GM21423 (cell line): ENCODE measurements at regions not wholly inside any gene's neighbourhood (a gene's known extent, or its start where the extent isn't known, plus 50 kb on each side); places are given as distances from the start of the nearest gene placed in this dataset.
"Not testable (repeated sequence)": the region's sequence is repeated elsewhere in the genome, so short reads cannot be mapped to it uniquely, and the experiment has no call there.

Experiments used
- ATAC-seq: cut with Tn5 transposase; IDR thresholded peaks from one replicate; pipeline ENCODE4 v1.9.1; 2021; ENCODE audit warnings: mild to moderate bottlenecking, moderate library complexity; ENCODE audit not compliant: unreplicated experiment

DNA sequence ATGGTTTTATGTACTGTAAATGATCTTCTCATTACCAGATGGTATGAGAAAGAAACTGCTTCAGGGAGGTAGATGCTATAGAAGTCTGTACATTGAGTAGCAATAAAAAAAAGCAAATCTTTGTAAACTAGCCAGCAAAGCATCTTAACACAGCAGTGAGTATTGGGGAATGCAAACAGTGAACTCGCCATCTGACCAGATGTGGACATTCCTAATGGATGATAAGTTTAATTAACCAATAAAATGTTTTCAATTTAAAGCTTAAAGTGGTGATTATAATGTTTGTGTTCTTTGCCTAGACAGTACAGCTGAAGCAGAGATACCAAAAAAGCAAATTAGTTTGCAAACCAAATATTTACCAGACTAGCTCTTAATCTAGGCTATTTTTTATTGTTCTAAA is 1144.2 kb downstream of the FAT4 start:
- no peak for ATAC-seq

DNA sequence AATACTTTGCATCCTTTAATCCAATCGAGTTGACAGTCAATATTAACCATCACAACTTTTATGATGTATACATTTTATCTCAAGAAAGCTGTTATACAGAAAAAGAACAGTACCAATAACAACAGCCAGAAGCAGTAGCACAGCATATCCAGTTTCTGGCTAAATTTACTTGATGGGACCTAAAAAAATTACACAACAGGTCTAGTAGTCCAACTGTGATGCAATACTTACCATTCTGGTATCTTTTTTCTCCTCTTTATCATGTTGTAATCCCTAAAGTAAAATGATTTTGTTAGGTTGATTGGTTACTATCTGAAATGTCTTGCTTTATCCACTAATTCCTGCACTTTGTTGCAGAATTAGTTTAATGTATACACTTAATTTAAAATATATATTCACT is 1150.6 kb downstream of the FAT4 start:
- no peak for ATAC-seq

GRCh38 chr4:126466848-126467247 is 1152.1 kb downstream of the FAT4 start:
- ATAC-seq: no peak

DNA sequence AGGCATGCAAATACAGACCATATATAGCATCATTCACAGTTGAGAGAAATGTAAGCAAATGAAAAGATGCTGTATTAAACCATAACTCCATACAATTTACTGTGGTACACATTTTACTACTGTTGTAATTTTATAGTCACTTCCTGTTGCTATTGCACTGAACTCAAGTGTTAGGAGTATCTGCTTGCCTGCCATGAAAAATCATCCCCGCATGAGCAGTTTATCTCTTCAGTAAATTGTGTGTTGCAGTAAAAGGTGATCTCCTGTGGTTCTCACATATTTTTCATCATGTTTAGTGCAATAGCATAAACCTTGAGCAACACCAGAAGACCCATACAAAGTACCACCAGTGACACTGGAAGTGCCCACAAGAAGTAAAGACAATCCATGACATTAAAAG is 1153.4 kb downstream of the FAT4 start:
- no peak for ATAC-seq

- ATAC-seq: no peak
These were observed 1156.1 kb downstream of the FAT4 start for GRCh38 chr4:126470862-126471261.

- no peak for ATAC-seq
These were observed 1157.0 kb upstream of the INTU start for GRCh38 chr4:126475730-126476129.

- ATAC-seq: no peak
These were observed 1153.0 kb upstream of the INTU start for GRCh38 chr4:126479709-126480108.

GRCh38 chr4:126482311-126482710 is 1150.4 kb upstream of the INTU start:
- ATAC-seq: no peak

GRCh38 chr4:126486377-126486776 is 1146.4 kb upstream of the INTU start:
- no peak for ATAC-seq

GRCh38 chr4:126489826-126490463 is 1142.8 kb upstream of the INTU start:
- ATAC-seq: no peak

GRCh38 chr4:126495163-126495752 is 1137.5 kb upstream of the INTU start:
- ATAC-seq: no peak

- ATAC-seq: no peak
These were observed 1119.8 kb upstream of the INTU start for GRCh38 chr4:126512979-126513378.

DNA sequence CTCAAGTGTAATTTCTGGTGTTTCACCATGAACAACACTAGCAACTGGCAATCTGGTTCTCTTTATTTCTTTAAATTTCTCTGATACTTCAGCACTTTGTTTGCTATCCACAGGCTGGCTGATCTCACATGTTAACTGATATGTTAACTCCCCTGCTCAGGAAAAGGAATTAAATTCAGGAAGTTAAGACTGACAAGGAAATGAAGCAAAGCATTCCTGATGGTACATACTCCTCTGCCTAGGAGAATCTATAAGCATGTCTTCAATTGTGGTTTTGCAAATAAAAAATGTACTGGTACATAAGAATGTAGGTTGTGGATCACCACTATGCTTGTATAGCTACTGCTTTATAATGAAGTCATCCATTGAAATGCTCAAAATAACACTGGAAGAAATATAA is 1119.2 kb upstream of the INTU start:
- ATAC-seq: no peak

- no peak for ATAC-seq
These were observed 1112.0 kb upstream of the INTU start for GRCh38 chr4:126520731-126521130.

GRCh38 chr4:126525400-126525799 is 1107.4 kb upstream of the INTU start:
- not testable (repeated sequence) for ATAC-seq

DNA sequence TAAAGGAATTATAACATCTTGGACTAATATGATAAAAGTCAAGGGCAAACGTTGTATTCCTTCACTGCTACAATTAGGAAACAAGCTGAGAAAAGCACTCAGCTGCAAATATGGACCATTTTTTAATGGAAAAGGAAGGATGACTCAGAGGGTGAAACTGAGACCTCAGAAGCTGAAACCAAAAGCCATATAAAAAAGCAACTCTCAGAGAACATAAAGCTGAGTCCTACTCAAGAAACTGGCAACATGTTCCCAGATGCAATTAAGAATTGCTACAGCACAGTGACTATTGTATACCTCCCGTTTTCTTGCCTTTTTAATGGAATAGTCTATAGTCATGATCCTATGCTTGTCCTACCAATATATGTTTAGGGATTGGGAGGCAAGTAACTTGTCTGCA is 1106.4 kb upstream of the INTU start:
- ATAC-seq: no peak

DNA sequence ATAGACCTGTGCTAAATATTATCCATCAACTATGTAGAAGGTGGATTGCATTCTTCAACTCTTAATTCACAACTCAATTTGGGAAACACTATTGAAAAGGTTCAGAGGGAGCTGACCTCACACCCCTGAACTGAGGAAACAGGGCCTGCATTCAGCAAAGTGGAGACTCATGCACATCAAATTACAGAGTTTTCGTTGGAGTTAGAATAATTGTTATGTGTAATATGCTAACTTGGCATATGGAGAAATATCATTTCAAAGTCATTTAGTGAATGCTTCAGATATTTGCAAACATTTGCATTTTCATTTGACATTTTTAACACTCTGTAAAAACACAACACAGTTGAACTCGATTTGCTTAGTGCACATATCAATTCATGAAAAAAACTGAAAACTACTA is 1102.8 kb upstream of the INTU start:
- ATAC-seq: no peak

- ATAC-seq: no peak
These were observed 1101.7 kb upstream of the INTU start for GRCh38 chr4:126530996-126531585.

GRCh38 chr4:126532527-126532926 is 1100.2 kb upstream of the INTU start:
- ATAC-seq: no peak

DNA sequence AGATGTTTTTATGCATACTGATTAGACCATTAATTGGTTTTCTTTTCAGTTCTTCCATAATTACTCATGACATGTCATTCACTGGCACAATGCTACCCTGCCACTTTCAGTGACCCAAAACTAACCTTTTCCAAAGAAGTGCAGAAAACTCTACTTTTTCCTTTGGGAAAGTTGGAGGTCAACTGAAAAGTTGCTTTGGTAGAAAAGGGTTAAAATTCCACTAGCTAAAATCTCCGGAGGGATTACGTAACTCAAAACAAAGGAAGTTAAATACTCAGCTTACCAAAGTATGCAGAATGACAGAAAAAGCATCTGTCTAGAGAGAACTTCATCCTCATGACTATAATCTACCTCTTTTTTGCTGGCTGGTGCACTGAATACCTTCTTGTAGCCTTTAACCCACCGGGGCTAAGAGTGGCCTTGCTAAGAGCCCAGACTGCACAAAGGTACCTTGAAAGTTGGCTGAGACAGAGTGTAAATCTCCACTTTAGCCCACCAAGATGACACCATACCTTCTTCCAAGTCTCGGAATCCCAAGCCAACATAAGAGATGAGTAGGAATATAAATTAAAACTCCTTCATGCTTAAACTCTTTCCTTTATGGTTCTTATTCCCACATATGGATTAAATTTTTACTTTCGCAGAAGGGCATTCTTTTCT is 1099.5 kb upstream of the INTU start:
- ATAC-seq: no peak

DNA sequence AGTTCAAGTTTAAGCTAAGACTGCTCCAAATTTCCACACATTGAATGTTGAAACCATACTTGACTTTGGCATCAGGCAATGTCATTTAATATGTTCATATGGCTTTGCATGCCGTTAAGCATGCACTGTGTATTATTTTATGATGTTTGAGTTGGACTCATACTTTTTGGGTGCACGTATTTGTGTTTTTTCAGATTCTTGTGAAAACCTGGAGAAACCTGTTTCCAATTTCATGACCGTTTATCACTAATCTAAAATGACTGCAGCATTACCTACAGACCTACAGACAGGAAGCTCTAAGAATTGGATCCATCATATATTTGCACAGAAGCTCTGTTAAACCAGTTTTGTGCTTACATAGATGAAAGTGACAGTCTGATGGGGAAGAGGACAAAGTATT is 1093.0 kb upstream of the INTU start:
- ATAC-seq: no peak

- no peak for ATAC-seq
These were observed 1090.9 kb upstream of the INTU start for GRCh38 chr4:126541820-126542219.
